Caco-2 (cell line): ENCODE measurements at regions not wholly inside any gene's neighbourhood (a gene's known extent, or its start where the extent isn't known, plus 50 kb on each side); places are given as distances from the start of the nearest gene placed in this dataset.

Experiments
- BruUV-seq: library from RNA; stranded (reverse); fragments of 400-500 nt; replicated peaks from 2 replicates; lab custom pipeline; 2021; lab: Mats Ljungman, UMichigan
- CTCF ChIA-PET: fragments of 300-600 bp; sonication (Branson Sonifier 250); formaldehyde crosslinking; loops from one replicate; lab custom pipeline; 2022; ENCODE audit warnings: antibody characterized with exemption; lab: Charles Lee
- POLR2A ChIA-PET: fragments of 300-600 bp; sonication (Branson Sonifier 250); formaldehyde crosslinking; loops from one replicate; lab custom pipeline; 2022; ENCODE audit warnings: antibody characterized with exemption; lab: Charles Lee
- DNase-seq, 2 experiments: peaks; one replicate each; pipeline versions ENCODE4 v3.0.0 to v3.0.0-alpha.2; 2020 to 2022
- H3K27me3 ChIP-seq: replicated peaks from 2 replicates; pipeline ENCODE4 v1.6.0; 2011; ENCODE audit warnings: low read length; ENCODE audit not compliant: control insufficient read depth, insufficient read depth
- H3K36me3 ChIP-seq: 2 replicates; pipeline ENCODE4 v1.5.1; 2011; ENCODE audit warnings: low read length; ENCODE audit not compliant: control insufficient read depth, insufficient read depth
- H3K4me1 ChIP-seq: fragments of 250-450 bp; sonication (Bioruptor Pico); 2 replicates; pipeline ENCODE4 v1.5.1; 2020; ENCODE audit warnings: mild to moderate bottlenecking
- H3K4me3 ChIP-seq: 2 replicates; pipeline ENCODE4 v1.5.1; 2011; ENCODE audit warnings: low read depth, mild to moderate bottlenecking, control low read depth, low read length
- H3K9me3 ChIP-seq: fragments of 250-450 bp; sonication (Bioruptor Pico); 2 replicates; pipeline ENCODE4 v1.5.1; 2020; ENCODE audit warnings: mild to moderate bottlenecking, moderate library complexity
- H3K27ac Mint-ChIP-seq: one replicate; pipeline ENCODE4 v1.8.0; 2022; ENCODE audit warnings: mixed read lengths; ENCODE audit not compliant: unreplicated experiment
- H3K27me3 Mint-ChIP-seq: one replicate; pipeline ENCODE4 v1.8.0; 2022; ENCODE audit warnings: mixed read lengths; ENCODE audit not compliant: insufficient read depth, unreplicated experiment
- H3K36me3 Mint-ChIP-seq: one replicate; pipeline ENCODE4 v1.8.0; 2022; ENCODE audit warnings: mild to moderate bottlenecking, mixed read lengths; ENCODE audit not compliant: insufficient read depth, unreplicated experiment
- H3K4me1 Mint-ChIP-seq: one replicate; pipeline ENCODE4 v1.8.0; 2022; ENCODE audit warnings: low read depth, mixed read lengths; ENCODE audit not compliant: unreplicated experiment
- H3K4me3 Mint-ChIP-seq: one replicate; pipeline ENCODE4 v1.8.0; 2022; ENCODE audit warnings: mild to moderate bottlenecking, moderate library complexity, mixed read lengths; ENCODE audit not compliant: unreplicated experiment
- H3K9me3 Mint-ChIP-seq: one replicate; pipeline ENCODE4 v1.8.0; 2022; ENCODE audit warnings: mixed read lengths; ENCODE audit not compliant: unreplicated experiment
- CTCF ChIP-seq, 2 experiments: fragments of 200-600 bp in 1 of 2; IDR thresholded peaks; 1 replicate in 1 of 2; 2 replicates in 1 of 2; pipeline versions ENCODE4 v1.5.1 to v1.8.0; 2011 to 2022; ENCODE audit warnings: antibody characterized with exemption in 1 of 2, control low read depth in 1 of 2, inconsistent platforms in 1 of 2, low read depth in 1 of 2, low read length in 1 of 2, mild to moderate bottlenecking in 1 of 2, moderate library complexity in 1 of 2; ENCODE audit not compliant: insufficient read depth in 1 of 2, severe bottlenecking in 1 of 2, unreplicated experiment in 1 of 2
- intact Hi-C: fragments of 100-400 bp; cut with micrococcal nuclease; formaldehyde crosslinking; loops from one replicate; pipeline ENCODE4 v1.10.0; 2022; ENCODE audit not compliant: unreplicated experiment

- Mint-ChIP-seq H3K27me3 (peaks cover 5% of the 10 kb centered on the region), H3K9me3 (peaks cover 4% of the 10 kb centered on the region), H3K27ac (no peak overlapping the region), H3K36me3 (no peaks in the 10 kb centered on the region), H3K4me3 (no peak overlapping the region), H3K4me1 (no peaks in the 10 kb centered on the region)
- no peak for DNase-seq
- Histone ChIP-seq H3K4me1 (no peaks in the 10 kb centered on the region), H3K36me3 (no peaks in the 10 kb centered on the region), H3K9me3 (no peaks in the 10 kb centered on the region), H3K4me3 (no peak overlapping the region), H3K27me3 (no peaks in the 10 kb centered on the region; the same call in 1 of the 2 replicates)
- POLR2A ChIA-PET, result no interaction called here
- CTCF ChIA-PET, result interaction anchor here (1.3 to 1.9 kb wide), 2 partner anchors 9 to 1043 kb away, joined by 3 to 5 read pairs; no protein-coding TSS in a partner anchor
- no TSS peak for BruUV-seq
- intact Hi-C loops, result loop anchor here (5.0 kb wide), 1 partner anchor 483 kb away; no protein-coding TSS in a partner anchor
- TF ChIP-seq CTCF (IDR thresholded peaks at IDR 0.05; ENCODE audit: insufficient read depth in 1 of 2, low read depth in 1 of 2, low read length in 1 of 2, severe bottlenecking in 1 of 2, unreplicated experiment in 1 of 2), result no peak
Measured at GRCh38 chr14:53304726-53305381, 151.7 kb upstream of the DDHD1 start.

GRCh38 chr14:53295985-53296582 is 143.0 kb upstream of the DDHD1 start:
- POLR2A ChIA-PET, result no interaction called here
- Mint-ChIP-seq H3K27ac (no peak overlapping the region), H3K4me3 (no peak overlapping the region), H3K9me3 (no peaks in the 10 kb centered on the region), H3K36me3 (no peaks in the 10 kb centered on the region), H3K27me3 (peaks cover 5% of the 10 kb centered on the region), H3K4me1 (no peaks in the 10 kb centered on the region)
- Histone ChIP-seq H3K36me3 (no peaks in the 10 kb centered on the region), H3K27me3 (no peaks in the 10 kb centered on the region), H3K4me3 (no peak overlapping the region), H3K9me3 (no peaks in the 10 kb centered on the region), H3K4me1 (no peaks in the 10 kb centered on the region)
- DNase-seq, result peak in 1 of 2 experiments; percentile 53
- no TSS peak for BruUV-seq
- intact Hi-C loops, result loop anchor here (2.0 kb wide), 2 partner anchors 29 to 1053 kb away; no protein-coding TSS in a partner anchor
- peak; percentile 49 to 65 for TF ChIP-seq CTCF (IDR thresholded peaks at IDR 0.05; ENCODE audit: insufficient read depth in 1 of 2, low read depth in 1 of 2, low read length in 1 of 2, severe bottlenecking in 1 of 2, unreplicated experiment in 1 of 2)
- CTCF ChIA-PET, result interaction anchor here (0.6 to 1.0 kb wide), 5 partner anchors 9 to 1052 kb away, joined by 3 to 9 read pairs (median 5); no protein-coding TSS in a partner anchor

GRCh38 chr14:53295372-53295771 is 142.2 kb upstream of the DDHD1 start:
- H3K9me3 ChIP-seq, result no peaks in the 10 kb centered on the region
- no peak for TF ChIP-seq CTCF (IDR thresholded peaks at IDR 0.05; ENCODE audit: insufficient read depth in 1 of 2, low read depth in 1 of 2, low read length in 1 of 2, severe bottlenecking in 1 of 2, unreplicated experiment in 1 of 2)
- Mint-ChIP-seq H3K36me3 (no peaks in the 10 kb centered on the region), H3K27ac (no peak overlapping the region), H3K9me3 (no peaks in the 10 kb centered on the region), H3K4me3 (no peak overlapping the region), H3K4me1 (no peaks in the 10 kb centered on the region), H3K27me3 (peaks cover 5% of the 10 kb centered on the region)
- CTCF ChIA-PET, result interaction anchor here (0.6 to 1.0 kb wide), 5 partner anchors 9 to 1052 kb away, joined by 3 to 9 read pairs (median 5); no protein-coding TSS in a partner anchor
- BruUV-seq, result no TSS peak
- H3K4me3 ChIP-seq, result no peak overlapping the region
- intact Hi-C loops, result no loop called here
- H3K4me1 ChIP-seq, result no peaks in the 10 kb centered on the region
- POLR2A ChIA-PET, result no interaction called here
- no peak for DNase-seq
- H3K27me3 ChIP-seq, result no peaks in the 10 kb centered on the region
- H3K36me3 ChIP-seq, result no peaks in the 10 kb centered on the region
